ENCODE measurements at regions not wholly inside any gene's neighbourhood (a gene's known extent, or its start where the extent isn't known, plus 50 kb on each side); places are given as distances from the start of the nearest gene placed in this dataset.

- TF ChIP-seq CTCF (IDR thresholded peaks at IDR 0.05) (no peak), POLR2A (IDR thresholded peaks at IDR 0.05) (no peak)
Measured at GRCh38 chr9:33703430-33704102, 91.8 kb upstream of the PRSS3 start.

All from body of pancreas (tissue), 4 donors.